Activated gamma-delta T cell (primary cell): ENCODE measurements at regions not wholly inside any gene's neighbourhood (a gene's known extent, or its start where the extent isn't known, plus 50 kb on each side); places are given as distances from the start of the nearest gene placed in this dataset.
"Not testable (repeated sequence)": the region's sequence is repeated elsewhere in the genome, so short reads cannot be mapped to it uniquely, and the experiment has no call there.

Experiments used
- DNase-seq: peaks from one replicate; lab custom pipeline; 2025; lab: John Stamatoyannopoulos, UW

- not testable (repeated sequence) for DNase-seq
Observed at GRCh38 chr2:66242888-66243287, 192.0 kb upstream of the MEIS1 start.

GRCh38 chr2:66242099-66242789 lies 192.7 kb upstream of the MEIS1 start:
- no peak for DNase-seq

GRCh38 chr2:66240286-66240685 lies 194.6 kb upstream of the MEIS1 start:
- DNase-seq, result no peak

- no peak for DNase-seq
Observed at GRCh38 chr2:66239655-66240054, 195.3 kb upstream of the MEIS1 start.

GRCh38 chr2:66237803-66238379 lies 197.0 kb upstream of the MEIS1 start:
- no peak for DNase-seq

GRCh38 chr2:66236816-66237802 lies 197.8 kb upstream of the MEIS1 start:
- DNase-seq, result no peak

GRCh38 chr2:66236067-66236685 lies 198.7 kb upstream of the MEIS1 start:
- DNase-seq, result no peak

GRCh38 chr2:66235428-66235827 lies 199.5 kb upstream of the MEIS1 start:
- no peak for DNase-seq

- DNase-seq, result no peak
Observed at GRCh38 chr2:66233981-66234380, 200.9 kb upstream of the MEIS1 start.

GRCh38 chr2:66228128-66228547 lies 206.8 kb upstream of the MEIS1 start:
- DNase-seq, result no peak

- DNase-seq, result no peak
Observed at GRCh38 chr2:66217039-66217585, 217.8 kb upstream of the MEIS1 start.

GRCh38 chr2:66212749-66213148 lies 222.2 kb upstream of the MEIS1 start:
- no peak for DNase-seq

GRCh38 chr2:66202586-66202985 lies 232.3 kb upstream of the MEIS1 start:
- no peak for DNase-seq

GRCh38 chr2:66201242-66201641 lies 233.7 kb upstream of the MEIS1 start:
- no peak for DNase-seq

- DNase-seq, result no peak
Observed at GRCh38 chr2:66198873-66199272, 236.1 kb upstream of the MEIS1 start.

GRCh38 chr2:66192888-66193287 lies 242.0 kb upstream of the MEIS1 start:
- no peak for DNase-seq

GRCh38 chr2:66191311-66191710 lies 243.6 kb upstream of the MEIS1 start:
- DNase-seq, result no peak

GRCh38 chr2:66189553-66189952 lies 245.4 kb upstream of the MEIS1 start:
- DNase-seq, result no peak

GRCh38 chr2:66186537-66186936 lies 248.4 kb upstream of the MEIS1 start:
- no peak for DNase-seq

GRCh38 chr2:66185497-66186054 lies 249.3 kb upstream of the MEIS1 start:
- no peak for DNase-seq

- DNase-seq, result not testable (repeated sequence)
Observed at GRCh38 chr2:66177128-66177796, 257.7 kb upstream of the MEIS1 start.
